NT2/D1 (cell line): ENCODE measurements at regions not wholly inside any gene's neighbourhood (a gene's known extent, or its start where the extent isn't known, plus 50 kb on each side); places are given as distances from the start of the nearest gene placed in this dataset.

Source experiments
- YY1 ChIP-seq: IDR thresholded peaks from 2 replicates; pipeline ENCODE4 v1.6.1; 2011; ENCODE audit not compliant: insufficient read length, insufficient read depth
- ZNF274 ChIP-seq: IDR thresholded peaks from 2 replicates; pipeline ENCODE4 v1.6.1; 2011; ENCODE audit warnings: mild to moderate bottlenecking, low read depth, low read length

GRCh38 chrX:122091571-122091970 is 1044.2 kb downstream of the GLUD2 start:
- TF ChIP-seq YY1, result no peak
- no peak for TF ChIP-seq ZNF274
